Dedifferentiated amniotic fluid mesenchymal stem cell (primary cell): ENCODE measurements at regions not wholly inside any gene's neighbourhood (a gene's known extent, or its start where the extent isn't known, plus 50 kb on each side); places are given as distances from the start of the nearest gene placed in this dataset.
"Not testable (repeated sequence)": the region's sequence is repeated elsewhere in the genome, so short reads cannot be mapped to it uniquely, and the experiment has no call there.

ENCODE experiments used
- DNase-seq: peaks from one replicate; pipeline ENCODE4 v3.0.0-alpha.2; 2016; ENCODE audit errors: extremely low spot score

DNA sequence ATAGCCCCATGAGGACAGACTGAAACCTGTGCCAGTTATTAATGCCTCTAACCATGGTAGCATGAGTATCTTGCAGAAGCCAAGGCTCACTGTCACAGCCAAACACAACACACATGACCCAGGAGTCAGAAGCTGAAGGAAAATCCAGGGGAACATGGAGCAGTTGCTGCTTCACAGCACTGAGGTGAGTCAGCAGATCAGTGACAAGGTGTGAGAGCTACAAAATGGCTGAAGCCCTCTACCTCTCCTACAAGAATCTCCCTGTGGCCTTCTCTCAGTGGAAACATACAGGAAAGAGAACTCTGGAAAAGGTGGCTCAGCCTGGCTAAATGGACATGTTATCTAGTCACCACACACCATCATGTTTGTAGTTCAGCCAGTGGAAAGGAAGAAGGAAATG lies 93.5 kb downstream of the NAB1 start:
- no peak for DNase-seq

DNA sequence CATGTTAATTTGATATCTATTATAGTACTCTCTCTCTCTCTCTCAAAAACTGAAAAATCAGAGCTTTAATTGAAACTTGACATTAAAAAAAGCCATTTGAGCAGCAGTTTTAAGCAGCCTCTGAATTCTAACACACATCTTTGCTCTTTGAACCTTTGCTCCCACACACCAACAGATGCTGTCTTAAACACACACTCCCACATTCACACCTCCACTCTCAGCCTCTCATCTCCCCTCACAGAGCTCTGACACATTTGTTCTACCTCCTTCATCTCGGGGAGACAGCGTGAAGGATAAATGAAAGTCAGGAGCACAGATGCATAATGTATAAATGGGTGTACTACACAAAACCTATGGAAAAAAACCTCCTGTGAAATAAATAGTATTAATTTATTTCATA lies 95.2 kb downstream of the NAB1 start:
- DNase-seq = no peak

GRCh38 chr2:190746971-190747761 lies 98.3 kb downstream of the NAB1 start:
- peak; percentile 28 for DNase-seq

DNA sequence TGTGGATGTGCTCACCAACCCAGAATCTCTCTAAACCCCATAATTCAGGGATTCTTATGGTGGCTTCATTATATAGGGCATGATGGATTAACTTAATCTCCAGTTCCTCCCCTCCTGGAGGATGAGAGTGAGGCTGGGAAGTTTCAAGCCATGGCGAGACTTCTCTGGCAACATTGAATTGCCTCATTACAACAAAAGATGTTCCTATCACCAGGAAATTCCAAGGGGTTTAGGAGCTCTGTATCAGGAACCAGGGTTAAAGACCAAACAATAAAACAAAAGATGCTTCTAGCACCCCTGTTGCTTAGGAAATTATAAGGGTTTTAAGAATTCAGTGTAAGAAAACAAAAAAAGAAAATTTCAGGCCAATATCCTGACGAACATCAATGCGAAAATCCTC lies 100.1 kb downstream of the NAB1 start:
- DNase-seq = no peak

DNA sequence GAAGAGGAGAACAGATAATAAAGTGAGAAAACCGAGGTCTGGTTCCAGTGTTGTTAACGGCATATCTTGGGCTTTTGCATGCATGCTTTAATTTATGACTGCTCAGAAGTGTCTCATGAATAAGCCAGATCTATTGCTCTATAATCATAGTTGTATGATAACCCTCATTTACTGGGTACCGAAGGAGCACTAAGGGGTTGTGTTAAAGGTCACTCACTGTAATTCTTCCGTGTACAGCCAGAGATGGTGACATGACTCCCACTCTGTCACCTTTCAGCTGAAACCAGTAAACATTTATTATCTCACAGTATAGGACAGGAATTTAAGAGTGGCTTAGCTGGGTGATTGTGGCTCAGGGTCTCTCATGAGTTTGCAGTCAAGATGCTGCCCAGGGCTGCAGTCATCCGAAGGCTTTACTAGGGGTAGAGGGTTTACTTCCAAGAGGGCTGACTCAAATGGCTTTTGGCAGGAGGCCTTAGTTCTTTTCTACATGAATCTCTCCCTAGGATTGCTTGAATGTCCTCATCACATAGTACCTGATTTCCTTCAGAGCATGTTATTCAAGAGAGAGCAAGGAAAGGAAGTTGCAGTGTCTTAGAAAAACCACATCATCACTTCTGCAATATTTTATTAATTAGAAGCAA lies 107.0 kb downstream of the NAB1 start:
- no peak for DNase-seq

DNA sequence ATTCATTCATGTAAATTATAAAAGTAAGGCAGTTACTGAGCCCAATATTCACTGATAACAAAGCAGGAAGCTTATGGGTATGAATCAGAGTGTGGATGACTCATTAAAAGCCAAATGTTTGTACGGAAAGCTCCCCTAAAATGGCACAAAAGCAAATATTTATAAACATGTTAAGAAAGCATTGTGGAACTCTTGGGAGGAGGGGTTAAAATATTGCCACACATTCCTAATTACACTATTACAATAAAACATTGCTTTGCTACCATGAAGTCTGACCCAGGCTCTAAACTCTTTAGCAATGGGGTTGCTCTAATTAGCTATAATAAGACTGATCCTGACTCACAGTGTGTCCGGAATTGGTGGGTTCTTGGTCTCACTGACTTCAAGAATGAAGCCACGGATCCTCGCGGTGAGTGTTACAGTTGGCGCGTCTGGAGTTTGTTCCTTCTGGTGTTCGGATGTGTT lies 110.9 kb downstream of the NAB1 start:
- peak; percentile 48 for DNase-seq

DNA sequence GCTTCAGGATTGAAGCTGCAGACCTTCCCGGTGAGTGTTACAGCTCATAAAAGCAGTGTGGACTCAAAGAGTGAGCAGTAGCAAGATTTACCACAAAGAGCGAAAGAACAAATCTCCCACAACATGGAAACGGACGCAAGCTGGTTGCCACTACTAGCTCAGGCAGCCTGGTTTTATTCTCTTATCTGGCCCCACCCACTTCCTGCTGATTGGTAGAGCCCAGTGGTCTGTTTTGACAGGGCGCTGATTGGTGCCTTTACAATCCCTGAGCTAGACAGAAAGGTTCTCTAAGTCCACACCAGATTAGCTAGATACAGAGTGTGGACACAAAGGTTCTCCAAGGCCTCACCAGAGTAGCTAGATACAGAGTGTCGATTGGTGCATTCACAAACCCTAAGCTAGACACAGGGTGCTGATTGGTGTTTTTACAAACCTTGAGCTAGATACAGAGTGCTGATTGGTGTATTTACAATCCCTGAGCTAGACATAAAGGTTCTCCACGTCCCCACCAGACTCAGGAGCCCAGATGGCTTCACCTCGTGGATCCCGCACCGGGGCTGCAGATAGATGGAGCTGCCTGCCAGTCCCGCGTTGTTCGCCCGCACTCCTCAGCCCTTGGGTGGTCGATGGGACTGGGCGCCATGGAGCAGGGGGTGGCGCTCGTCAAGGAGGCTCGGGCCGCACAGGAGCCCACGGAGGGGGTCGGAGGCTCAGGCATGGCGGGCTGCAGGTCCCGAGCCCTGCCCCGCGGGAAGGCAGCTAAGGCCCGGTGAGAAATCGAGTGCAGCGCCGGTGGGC lies 111.7 kb downstream of the NAB1 start:
- DNase-seq = not testable (repeated sequence)

DNA sequence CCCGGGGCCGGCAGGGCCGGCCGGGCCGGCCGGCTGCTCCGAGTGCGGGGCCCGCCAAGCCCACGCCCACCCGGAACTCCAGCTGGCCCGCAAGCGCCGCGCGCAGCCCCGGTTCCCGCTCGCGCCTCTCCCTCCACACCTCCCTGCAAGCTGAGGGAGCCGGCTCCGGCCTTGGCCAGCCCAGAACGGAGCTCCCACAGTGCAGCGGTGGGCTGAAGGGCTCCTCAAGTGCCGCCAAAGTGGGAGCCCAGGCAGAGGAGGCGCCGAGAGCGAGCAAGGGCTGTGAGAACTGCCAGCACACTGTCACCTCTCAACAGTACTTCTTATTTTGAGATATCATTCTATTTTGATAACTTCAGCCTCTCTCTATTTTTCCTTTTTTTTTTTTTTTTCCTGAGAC lies 112.3 kb downstream of the NAB1 start:
- DNase-seq = not testable (repeated sequence)

DNA sequence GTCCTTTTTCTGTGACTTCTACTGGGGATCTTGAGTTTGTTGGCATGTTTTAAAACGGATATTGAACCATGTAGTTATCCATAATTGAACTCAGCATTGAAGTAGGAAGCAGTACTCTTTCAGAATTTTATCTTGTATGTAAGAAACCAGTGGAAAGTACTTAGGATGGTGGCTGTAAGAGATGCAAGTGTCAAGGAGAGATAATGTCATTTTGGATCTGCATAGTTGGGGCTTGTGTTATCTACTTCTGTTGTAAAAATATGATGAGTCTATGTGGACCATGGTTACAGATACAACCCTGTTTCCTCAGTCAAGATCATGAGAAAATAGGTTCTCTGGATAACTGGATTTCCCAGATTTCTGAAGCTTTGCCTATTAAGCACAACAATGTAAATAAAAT lies 113.7 kb downstream of the NAB1 start:
- no peak for DNase-seq

- no peak for DNase-seq
Observed at GRCh38 chr2:190763100-190763499, 114.2 kb downstream of the NAB1 start.

- DNase-seq = no peak
Observed at GRCh38 chr2:190763901-190764514, 115.1 kb downstream of the NAB1 start.

DNA sequence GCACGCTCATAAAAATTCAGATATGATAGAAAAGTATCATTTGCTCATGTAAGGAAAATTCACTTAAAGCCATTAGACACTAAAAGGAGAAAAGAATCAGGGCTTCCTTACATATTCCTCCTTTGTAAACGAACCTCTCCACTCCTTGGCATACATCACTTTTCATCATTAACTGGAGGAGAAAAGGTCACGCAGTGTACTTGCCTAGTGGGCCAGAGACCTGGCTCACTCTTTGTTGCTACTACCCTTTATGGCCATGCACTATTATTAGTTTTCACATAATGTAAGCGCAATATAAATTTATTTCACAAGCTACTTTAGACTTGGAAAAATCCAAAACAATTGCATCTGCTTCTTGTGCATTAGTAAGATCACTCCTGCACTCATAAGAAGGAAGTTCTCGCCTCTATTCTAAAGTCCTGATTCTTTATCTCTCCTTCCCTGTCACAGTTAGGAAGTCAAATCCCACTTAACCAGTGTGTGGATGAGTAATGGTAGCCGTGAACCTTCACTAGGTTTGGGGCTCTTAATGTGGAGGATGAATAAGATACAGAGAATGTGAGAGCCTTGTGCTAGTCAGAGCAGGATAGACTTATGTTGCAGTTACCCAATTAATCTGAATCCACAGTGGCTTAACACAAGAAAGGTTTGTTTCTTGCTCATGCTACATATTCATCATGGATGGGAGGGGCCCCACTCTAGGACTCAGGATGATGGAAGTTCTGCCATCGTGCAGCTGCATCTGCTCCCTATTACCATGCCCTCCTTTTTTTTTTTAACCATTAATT lies 115.0 kb upstream of the GLS start:
- peak; percentile 32 for DNase-seq

GRCh38 chr2:190766174-190766572 lies 114.4 kb upstream of the GLS start:
- no peak for DNase-seq

DNA sequence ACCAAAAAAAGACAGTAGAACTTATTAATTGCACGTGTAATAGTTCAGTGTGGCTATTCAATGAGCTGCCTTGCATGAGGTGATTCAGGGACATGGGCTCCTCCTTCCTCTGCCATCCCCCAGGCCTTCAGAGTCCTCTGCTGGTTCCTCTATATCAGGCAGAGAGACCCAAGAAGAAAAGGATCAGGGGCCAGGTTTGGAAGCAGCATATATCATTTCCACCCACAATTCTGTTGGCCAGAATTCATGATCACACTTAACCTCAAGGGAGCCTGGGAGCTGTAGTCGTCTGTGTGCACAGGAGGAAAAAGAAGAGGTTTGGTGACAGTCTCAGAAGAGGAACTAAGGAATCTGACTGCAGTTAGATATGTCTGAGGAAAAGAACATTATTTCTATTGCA lies 114.0 kb upstream of the GLS start:
- no peak for DNase-seq

DNA sequence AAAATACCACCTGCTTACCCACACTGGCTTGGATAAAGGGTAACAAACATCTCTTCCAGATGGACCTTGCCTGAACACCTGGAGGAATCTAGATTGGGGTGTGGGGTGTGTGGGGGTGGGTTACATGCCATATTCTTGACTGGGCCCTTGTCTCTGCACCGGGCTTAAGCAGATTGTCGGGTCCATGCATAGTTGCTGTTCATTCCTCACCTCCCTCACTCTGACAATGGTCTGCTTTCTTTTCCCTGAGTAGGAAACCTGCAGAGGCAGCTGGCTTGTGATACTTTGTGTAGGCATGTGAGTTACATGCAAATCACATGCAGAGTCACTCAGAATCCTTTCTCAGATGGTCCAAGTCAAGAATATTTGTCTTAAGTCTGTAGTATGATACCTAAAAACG lies 112.8 kb upstream of the GLS start:
- no peak for DNase-seq

GRCh38 chr2:190769258-190769657 lies 111.4 kb upstream of the GLS start:
- DNase-seq = no peak

DNA sequence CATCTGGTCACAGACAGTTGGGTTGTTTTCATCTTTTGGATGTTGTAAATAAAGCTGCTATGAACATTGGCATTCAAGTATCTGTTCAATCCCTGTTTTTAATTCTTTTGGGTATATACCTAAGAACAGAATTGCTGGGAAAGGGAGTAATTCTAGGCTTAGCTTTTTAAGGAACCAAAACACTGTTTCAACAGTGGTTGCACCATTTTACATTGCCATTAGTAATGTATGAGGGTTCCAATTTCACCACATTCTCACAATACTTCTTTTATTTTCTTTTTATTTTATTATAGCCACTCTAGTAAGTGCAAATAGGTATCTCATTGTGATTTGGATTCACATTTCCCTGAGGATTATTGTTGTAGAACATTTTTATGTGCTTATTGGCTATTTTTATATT lies 108.9 kb upstream of the GLS start:
- no peak for DNase-seq

DNA sequence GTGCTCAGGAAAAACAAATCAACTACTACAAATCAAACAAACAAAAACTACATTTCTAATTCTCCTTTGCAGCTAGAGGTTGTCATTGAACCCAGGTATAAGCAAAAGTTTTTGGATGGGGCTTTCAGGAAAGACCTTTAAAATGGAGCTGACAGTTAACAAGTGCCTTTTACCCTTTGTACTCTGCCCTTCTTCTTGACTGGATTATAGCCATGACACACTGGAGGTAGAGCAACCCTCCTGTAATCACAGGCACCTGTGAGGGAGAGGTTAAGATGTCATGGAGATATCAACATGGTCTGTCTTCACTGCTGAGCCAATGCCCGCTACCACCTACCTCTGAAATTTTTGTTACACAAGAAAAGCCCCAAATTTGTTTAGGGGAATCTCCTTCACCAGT lies 100.0 kb upstream of the GLS start:
- DNase-seq = no peak

- peak; percentile 71 for DNase-seq
Observed at GRCh38 chr2:190781604-190782198, 98.9 kb upstream of the GLS start.

- DNase-seq = no peak
Observed at GRCh38 chr2:190782264-190782663, 98.4 kb upstream of the GLS start.
